ENCODE measurements at regions not wholly inside any gene's neighbourhood (a gene's known extent, or its start where the extent isn't known, plus 50 kb on each side); places are given as distances from the start of the nearest gene placed in this dataset.

DNA sequence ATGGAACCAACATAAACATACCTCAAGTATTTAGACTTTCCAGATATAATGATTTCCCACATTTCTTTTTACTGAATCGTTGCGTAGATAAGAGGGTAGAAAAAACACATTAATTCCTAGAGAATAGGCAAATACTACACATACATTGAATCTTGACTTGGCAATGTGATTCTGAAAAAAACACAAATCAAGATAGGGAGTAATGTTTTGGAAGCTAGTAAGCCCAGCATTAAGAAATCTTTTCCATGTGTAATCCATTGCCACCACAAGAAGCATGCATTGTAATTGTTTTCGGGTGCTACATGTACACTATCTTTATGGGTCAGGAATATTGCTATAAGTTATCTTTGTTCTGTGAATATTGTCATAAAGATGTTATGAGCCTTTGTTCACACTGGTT, 269.8 kb upstream of the PDGFD start (continued):
- TF ChIP-seq ZNF280D (tag by site-specific recombination; IDR thresholded peaks at IDR 0.05) (no peak), ZFP3 (tag by site-specific recombination; IDR thresholded peaks at IDR 0.05; ENCODE audit: low read depth) (no peak), ZNF423 (tag by site-specific recombination; IDR thresholded peaks at IDR 0.05) (no peak), GLIS2 (tag by site-specific recombination; IDR thresholded peaks at IDR 0.05) (no peak), ZNF184 (tag by site-specific recombination; IDR thresholded peaks at IDR 0.05) (no peak), ZBTB49 (tag by site-specific recombination; IDR thresholded peaks at IDR 0.05; ENCODE audit: low read depth) (no peak)
- TF ChIP-seq, protein P1, sequence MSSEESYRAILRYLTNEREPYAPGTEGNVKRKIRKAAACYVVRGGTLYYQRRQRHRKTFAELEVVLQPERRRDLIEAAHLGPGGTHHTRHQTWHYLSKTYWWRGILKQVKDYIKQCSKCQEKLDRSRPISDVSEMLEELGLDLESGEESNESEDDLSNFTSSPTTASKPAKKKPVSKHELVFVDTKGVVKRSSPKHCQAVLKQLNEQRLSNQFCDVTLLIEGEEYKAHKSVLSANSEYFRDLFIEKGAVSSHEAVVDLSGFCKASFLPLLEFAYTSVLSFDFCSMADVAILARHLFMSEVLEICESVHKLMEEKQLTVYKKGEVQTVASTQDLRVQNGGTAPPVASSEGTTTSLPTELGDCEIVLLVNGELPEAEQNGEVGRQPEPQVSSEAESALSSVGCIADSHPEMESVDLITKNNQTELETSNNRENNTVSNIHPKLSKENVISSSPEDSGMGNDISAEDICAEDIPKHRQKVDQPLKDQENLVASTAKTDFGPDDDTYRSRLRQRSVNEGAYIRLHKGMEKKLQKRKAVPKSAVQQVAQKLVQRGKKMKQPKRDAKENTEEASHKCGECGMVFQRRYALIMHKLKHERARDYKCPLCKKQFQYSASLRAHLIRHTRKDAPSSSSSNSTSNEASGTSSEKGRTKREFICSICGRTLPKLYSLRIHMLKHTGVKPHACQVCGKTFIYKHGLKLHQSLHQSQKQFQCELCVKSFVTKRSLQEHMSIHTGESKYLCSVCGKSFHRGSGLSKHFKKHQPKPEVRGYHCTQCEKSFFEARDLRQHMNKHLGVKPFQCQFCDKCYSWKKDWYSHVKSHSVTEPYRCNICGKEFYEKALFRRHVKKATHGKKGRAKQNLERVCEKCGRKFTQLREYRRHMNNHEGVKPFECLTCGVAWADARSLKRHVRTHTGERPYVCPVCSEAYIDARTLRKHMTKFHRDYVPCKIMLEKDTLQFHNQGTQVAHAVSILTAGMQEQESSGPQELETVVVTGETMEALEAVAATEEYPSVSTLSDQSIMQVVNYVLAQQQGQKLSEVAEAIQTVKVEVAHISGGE (tag by site-specific recombination; conservative IDR thresholded peaks at IDR 0.05; ENCODE audit: low read depth): no peak

GRCh38 chr11:104432981-104433380, 269.0 kb upstream of the PDGFD start:
- CTCF ChIA-PET: interaction anchor here (0.7 kb wide), 1 partner anchor 87 kb away, joined by 3 read pairs; no protein-coding TSS in a partner anchor
- no peak for TF ChIP-seq SP2 (tag by site-specific recombination; IDR thresholded peaks at IDR 0.05)
- no peak for TF ChIP-seq IKZF3 (tag by site-specific recombination; IDR thresholded peaks at IDR 0.05)
- no peak for TF ChIP-seq ZNF280D (tag by site-specific recombination; IDR thresholded peaks at IDR 0.05)
- TF ChIP-seq, protein P2, sequence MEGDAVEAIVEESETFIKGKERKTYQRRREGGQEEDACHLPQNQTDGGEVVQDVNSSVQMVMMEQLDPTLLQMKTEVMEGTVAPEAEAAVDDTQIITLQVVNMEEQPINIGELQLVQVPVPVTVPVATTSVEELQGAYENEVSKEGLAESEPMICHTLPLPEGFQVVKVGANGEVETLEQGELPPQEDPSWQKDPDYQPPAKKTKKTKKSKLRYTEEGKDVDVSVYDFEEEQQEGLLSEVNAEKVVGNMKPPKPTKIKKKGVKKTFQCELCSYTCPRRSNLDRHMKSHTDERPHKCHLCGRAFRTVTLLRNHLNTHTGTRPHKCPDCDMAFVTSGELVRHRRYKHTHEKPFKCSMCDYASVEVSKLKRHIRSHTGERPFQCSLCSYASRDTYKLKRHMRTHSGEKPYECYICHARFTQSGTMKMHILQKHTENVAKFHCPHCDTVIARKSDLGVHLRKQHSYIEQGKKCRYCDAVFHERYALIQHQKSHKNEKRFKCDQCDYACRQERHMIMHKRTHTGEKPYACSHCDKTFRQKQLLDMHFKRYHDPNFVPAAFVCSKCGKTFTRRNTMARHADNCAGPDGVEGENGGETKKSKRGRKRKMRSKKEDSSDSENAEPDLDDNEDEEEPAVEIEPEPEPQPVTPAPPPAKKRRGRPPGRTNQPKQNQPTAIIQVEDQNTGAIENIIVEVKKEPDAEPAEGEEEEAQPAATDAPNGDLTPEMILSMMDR (tag by site-specific recombination; IDR thresholded peaks at IDR 0.05): no peak
- TF ChIP-seq ZNF645 (tag by site-specific recombination; IDR thresholded peaks at IDR 0.05): no peak
- no peak for TF ChIP-seq ZNF394 (tag by site-specific recombination; IDR thresholded peaks at IDR 0.05; ENCODE audit: borderline replicate concordance)
- no peak for TF ChIP-seq TRIM28 (IDR thresholded peaks at IDR 0.05; ENCODE audit: borderline replicate concordance, low read length)
- TF ChIP-seq, protein P3, sequence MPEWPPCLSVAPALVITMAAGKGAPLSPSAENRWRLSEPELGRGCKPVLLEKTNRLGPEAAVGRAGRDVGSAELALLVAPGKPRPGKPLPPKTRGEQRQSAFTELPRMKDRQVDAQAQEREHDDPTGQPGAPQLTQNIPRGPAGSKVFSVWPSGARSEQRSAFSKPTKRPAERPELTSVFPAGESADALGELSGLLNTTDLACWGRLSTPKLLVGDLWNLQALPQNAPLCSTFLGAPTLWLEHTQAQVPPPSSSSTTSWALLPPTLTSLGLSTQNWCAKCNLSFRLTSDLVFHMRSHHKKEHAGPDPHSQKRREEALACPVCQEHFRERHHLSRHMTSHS (tag by site-specific recombination; IDR thresholded peaks at IDR 0.05): no peak
- TF ChIP-seq ZIC2 (tag by site-specific recombination; IDR thresholded peaks at IDR 0.05): no peak
- no peak for TF ChIP-seq ZNF202 (tag by site-specific recombination; IDR thresholded peaks at IDR 0.05; ENCODE audit: borderline replicate concordance)
- no peak for TF ChIP-seq ZNF449 (tag by site-specific recombination; IDR thresholded peaks at IDR 0.05)
- TF ChIP-seq ZNF10 (tag by site-specific recombination; IDR thresholded peaks at IDR 0.05): no peak

More at GRCh38 chr11:104432981-104433380, 269.0 kb upstream of the PDGFD start:
- Histone ChIP-seq H3K4me3 (ENCODE audit: low read depth, low read length) (no peak overlapping the region), H3K27ac (ENCODE audit: extremely low read depth, low read depth, low read length) (no peak overlapping the region), H3K4me1 (ENCODE audit: control insufficient read depth, insufficient read depth, low read length) (no peaks in the 10 kb centered on the region), H3K9me3 (ENCODE audit: control insufficient read depth, insufficient read depth, low read depth, low read length) (no peaks in the 10 kb centered on the region), H3K36me3 (ENCODE audit: control insufficient read depth in 2 of 2, insufficient read depth in 1 of 2, low read length in 2 of 2) (no peaks in the 10 kb centered on the region)
- POLR2A ChIA-PET: no interaction called here

All from HEK293 (cell line).